GM12872 (cell line): ENCODE measurements at regions not wholly inside any gene's neighbourhood (a gene's known extent, or its start where the extent isn't known, plus 50 kb on each side); places are given as distances from the start of the nearest gene placed in this dataset.

Experiments
- CTCF ChIP-seq: IDR thresholded peaks from 3 replicates; pipeline ENCODE4 v1.5.1; 2011; ENCODE audit warnings: low read depth, mild to moderate bottlenecking, low read length, moderate library complexity; ENCODE audit not compliant: insufficient read depth

- TF ChIP-seq CTCF: no peak
These were observed 54.4 kb upstream of the CPHXL start for GRCh38 chr16:75780669-75781068.

GRCh38 chr16:75781683-75782343 lies 55.5 kb upstream of the CPHXL start:
- TF ChIP-seq CTCF: no peak

DNA sequence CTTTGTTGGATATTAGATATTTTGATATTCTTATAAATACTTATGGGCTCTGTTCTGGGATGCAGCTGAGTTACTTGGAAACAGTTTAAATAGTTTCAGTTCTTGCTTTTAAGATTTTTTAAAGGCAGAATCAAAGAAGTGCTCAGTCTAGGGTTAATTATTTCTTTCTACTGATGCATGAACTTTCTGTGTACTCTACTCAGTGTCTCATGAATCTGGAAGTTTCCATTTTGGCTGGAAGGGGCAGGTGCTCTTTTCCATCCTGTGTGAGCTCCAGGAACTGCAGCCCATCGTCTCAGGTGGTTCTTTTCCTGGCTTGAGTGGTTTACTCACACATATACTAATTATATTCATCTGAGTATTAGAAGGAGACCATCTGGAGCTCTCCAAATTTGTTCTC lies 61.1 kb upstream of the CPHXL start:
- TF ChIP-seq CTCF: no peak

GRCh38 chr16:75789237-75789636 lies 62.9 kb upstream of the CPHXL start:
- TF ChIP-seq CTCF: peak; percentile 61

DNA sequence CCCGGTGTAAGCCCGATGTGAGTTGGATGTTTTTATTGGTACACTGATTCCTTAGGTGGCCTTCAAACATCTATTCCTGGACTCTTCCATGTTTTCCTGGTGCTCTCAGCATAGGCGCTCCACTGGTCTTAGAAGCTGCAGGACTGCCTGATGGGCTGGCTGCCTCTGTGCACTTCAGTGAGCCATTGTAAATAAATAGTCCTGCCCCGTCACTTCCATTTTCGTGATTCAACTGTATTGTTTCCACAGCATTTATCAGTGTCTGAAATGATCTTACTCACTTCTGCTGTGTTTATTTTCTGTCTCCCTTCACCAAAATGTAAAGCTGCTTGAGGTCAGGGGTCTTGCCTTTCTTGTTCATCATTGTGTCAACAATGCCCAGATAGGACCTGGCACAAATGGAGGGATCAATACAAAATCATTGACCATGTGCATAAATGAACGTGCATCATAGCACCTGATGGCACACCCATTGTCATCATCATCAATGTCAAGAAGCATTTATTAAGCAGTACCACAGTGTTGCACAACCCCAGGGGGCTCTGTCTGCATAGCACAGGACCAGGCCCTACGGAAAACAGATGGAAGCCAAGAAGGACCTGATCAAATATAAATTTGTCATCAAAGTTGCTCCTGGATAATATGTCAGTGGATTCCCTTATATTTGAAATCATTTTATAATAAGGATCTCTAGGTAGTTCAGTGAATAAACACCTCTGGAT lies 66.6 kb upstream of the CPHXL start:
- no peak for TF ChIP-seq CTCF

DNA sequence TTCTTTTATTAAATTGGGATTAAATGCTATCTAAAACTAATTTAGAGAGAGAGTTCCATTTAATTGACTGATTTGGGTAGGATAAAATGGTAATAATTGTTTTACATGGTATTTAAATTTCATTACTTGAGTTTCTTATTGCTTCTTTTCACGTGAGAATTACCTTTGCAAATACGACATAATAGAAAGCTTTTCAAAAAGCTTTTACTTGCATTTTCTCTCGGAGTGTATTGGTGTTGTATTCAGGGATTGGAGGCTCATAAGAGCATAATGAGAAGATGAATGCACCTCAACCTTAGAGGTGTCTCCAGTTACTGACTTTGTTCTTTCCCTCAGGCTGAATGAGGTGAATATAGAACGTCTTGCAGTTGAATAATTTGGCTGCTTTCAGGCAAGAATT lies 67.4 kb upstream of the CPHXL start:
- no peak for TF ChIP-seq CTCF

DNA sequence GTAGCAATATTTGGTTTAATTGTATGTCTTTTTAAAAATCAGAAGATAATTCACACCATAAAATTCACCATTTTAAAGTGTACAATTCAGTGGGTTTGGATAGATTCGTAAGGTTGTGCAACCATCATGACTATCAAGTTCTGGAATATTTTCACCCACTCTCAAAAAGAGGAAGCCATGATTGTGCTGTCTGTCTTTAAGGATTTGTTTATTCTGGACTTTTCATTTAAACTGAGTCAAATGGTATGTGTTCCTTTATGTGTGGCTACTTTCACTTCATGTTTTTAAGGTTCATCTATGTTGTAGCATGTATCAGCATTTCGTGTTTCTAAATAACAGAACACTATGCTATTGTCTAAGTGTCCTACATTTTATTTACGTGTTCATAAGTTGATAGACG lies 68.1 kb upstream of the CPHXL start:
- TF ChIP-seq CTCF: no peak
